ENCODE measurements at regions not wholly inside any gene's neighbourhood (a gene's known extent, or its start where the extent isn't known, plus 50 kb on each side); places are given as distances from the start of the nearest gene placed in this dataset.

DNA sequence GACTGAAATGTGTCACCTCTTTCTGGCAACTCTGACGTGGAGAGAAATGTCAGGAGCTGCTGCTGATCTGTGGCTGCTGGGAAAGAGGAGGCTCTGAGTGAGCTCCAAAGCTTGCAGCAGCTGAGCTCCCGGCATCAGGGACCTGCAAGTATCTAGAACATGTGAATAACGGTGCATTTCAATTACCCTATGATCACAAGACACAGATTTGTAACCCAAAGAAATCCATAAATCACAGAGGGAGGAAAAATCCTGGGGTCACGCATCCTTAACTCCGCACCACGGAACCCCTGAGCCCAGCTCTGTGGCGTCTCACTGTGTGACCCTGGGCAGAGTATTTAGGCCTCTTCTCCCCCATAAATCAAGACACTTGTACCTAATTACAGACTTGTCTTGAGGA is 139.8 kb downstream of the IRX2 start:
- Mint-ChIP-seq H3K9me3 (peaks cover 6% of the 10 kb centered on the region), H3K27me3 (ENCODE audit: insufficient read depth, low read depth) (peaks cover 7% of the 10 kb centered on the region), H3K36me3 (no peaks in the 10 kb centered on the region), H3K27ac (peak overlapping the region; percentile 47), H3K4me1 (peaks cover 23% of the 10 kb centered on the region), H3K4me3 (no peak overlapping the region)
- Histone ChIP-seq H3K4me2 (no peak overlapping the region), H2AFZ (replicated peaks) (no peak overlapping the region), H3K4me1 (no peaks in the 10 kb centered on the region), H3K27me3 (no peaks in the 10 kb centered on the region), H3K9ac (no peak overlapping the region), H3F3A (ENCODE audit: low read depth) (no peaks in the 10 kb centered on the region), H3K27ac (no peak overlapping the region), H4K20me1 (ENCODE audit: low read depth) (no peaks in the 10 kb centered on the region), H3K9me3 (ENCODE audit: low read depth) (no peaks in the 10 kb centered on the region), H3K4me3 (no peak overlapping the region), H3K36me3 (no peaks in the 10 kb centered on the region), H3K79me2 (ENCODE audit: low read depth) (no peaks in the 10 kb centered on the region)
- no peak for DNase-seq (ENCODE audit: low spot score)
- no peak for TF ChIP-seq EZH2 (IDR thresholded peaks at IDR 0.05)
- no peak for TF ChIP-seq CTCF (IDR thresholded peaks at IDR 0.05)

GRCh38 chr5:2610986-2611385 is 140.5 kb downstream of the IRX2 start:
- no peak overlapping the region for H3K27ac Mint-ChIP-seq
- no peaks in the 10 kb centered on the region for H3K36me3 Mint-ChIP-seq
- no peak for DNase-seq (ENCODE audit: low spot score)
- TF ChIP-seq EZH2 (IDR thresholded peaks at IDR 0.05) (no peak), EZH2phosphoT487 (IDR thresholded peaks at IDR 0.05) (no peak), CTCF (IDR thresholded peaks at IDR 0.05) (no peak)
- Histone ChIP-seq H3F3A (ENCODE audit: low read depth) (no peaks in the 10 kb centered on the region), H3K9ac (no peak overlapping the region), H4K20me1 (ENCODE audit: low read depth) (no peaks in the 10 kb centered on the region), H3K79me2 (ENCODE audit: low read depth) (no peaks in the 10 kb centered on the region), H3K27ac (no peak overlapping the region), H3K4me2 (no peak overlapping the region), H3K9me3 (ENCODE audit: low read depth) (no peaks in the 10 kb centered on the region), H3K4me3 (no peak overlapping the region), H3K4me1 (no peaks in the 10 kb centered on the region), H2AFZ (replicated peaks) (no peak overlapping the region), H3K27me3 (no peaks in the 10 kb centered on the region), H3K36me3 (no peaks in the 10 kb centered on the region)
- peaks cover 6% of the 10 kb centered on the region for H3K9me3 Mint-ChIP-seq
- no peak overlapping the region for H3K4me3 Mint-ChIP-seq
- peaks cover 23% of the 10 kb centered on the region for H3K4me1 Mint-ChIP-seq
- peaks cover 7% of the 10 kb centered on the region for H3K27me3 Mint-ChIP-seq (ENCODE audit: insufficient read depth, low read depth)

DNA sequence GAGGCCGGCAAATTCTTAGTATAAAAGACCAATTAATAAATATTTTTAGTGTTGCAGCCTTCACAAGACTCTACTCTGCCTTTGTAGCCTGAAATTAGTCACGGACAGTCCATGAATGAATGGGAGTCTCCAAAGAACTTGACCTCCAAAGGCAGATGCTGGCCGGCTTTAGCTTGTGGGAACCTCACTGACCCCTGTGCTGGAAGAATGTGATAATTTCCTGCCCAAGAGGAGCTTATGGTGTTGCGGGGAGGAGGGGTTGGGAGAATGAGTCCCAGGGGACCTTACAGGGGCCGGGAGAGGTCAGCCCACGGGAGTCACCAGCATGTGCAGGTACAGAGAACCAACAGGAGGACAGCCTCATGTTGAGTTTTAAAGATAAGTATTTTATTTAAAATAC is 143.1 kb downstream of the IRX2 start:
- Histone ChIP-seq H3F3A (ENCODE audit: low read depth) (no peaks in the 10 kb centered on the region), H3K4me2 (no peak overlapping the region), H3K79me2 (ENCODE audit: low read depth) (no peaks in the 10 kb centered on the region), H3K36me3 (no peaks in the 10 kb centered on the region), H3K9me3 (ENCODE audit: low read depth) (no peaks in the 10 kb centered on the region), H3K4me1 (no peaks in the 10 kb centered on the region), H3K27ac (no peak overlapping the region), H3K9ac (no peak overlapping the region), H4K20me1 (ENCODE audit: low read depth) (no peaks in the 10 kb centered on the region), H3K27me3 (no peaks in the 10 kb centered on the region), H2AFZ (replicated peaks) (no peak overlapping the region), H3K4me3 (no peak overlapping the region)
- peaks cover 23% of the 10 kb centered on the region for H3K4me1 Mint-ChIP-seq
- H3K9me3 Mint-ChIP-seq = peaks cover 3% of the 10 kb centered on the region
- H3K36me3 Mint-ChIP-seq = no peaks in the 10 kb centered on the region
- no peak for DNase-seq (ENCODE audit: low spot score)
- H3K27me3 Mint-ChIP-seq (ENCODE audit: insufficient read depth, low read depth) = peaks cover 7% of the 10 kb centered on the region
- no peak overlapping the region for H3K4me3 Mint-ChIP-seq
- TF ChIP-seq EZH2 (IDR thresholded peaks at IDR 0.05) (no peak), EZH2phosphoT487 (IDR thresholded peaks at IDR 0.05) (no peak), CTCF (IDR thresholded peaks at IDR 0.05) (no peak)
- H3K27ac Mint-ChIP-seq = peak overlapping the region; percentile 82

DNA sequence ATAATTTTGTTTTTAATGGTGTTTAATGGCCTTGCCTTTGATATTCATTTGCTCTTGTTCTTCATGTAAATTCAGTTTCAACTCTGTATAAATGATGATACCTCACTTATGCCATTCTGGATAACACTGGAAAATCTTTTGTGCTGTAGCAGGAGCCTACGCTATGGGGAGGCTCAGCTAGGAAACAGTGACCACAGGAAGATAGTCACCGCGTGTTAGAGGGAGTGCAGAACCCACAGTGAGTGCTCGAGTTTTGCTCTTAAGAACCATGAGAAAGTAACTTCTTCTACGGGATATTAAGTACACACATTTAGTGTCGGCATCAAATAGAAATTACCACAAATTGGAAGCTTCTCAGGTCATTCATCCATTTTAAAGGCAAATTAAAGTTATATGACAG is 143.9 kb downstream of the IRX2 start:
- Histone ChIP-seq H3K4me2 (no peak overlapping the region), H3K4me1 (no peaks in the 10 kb centered on the region), H3F3A (ENCODE audit: low read depth) (no peaks in the 10 kb centered on the region), H3K27me3 (no peaks in the 10 kb centered on the region), H2AFZ (replicated peaks) (no peak overlapping the region), H4K20me1 (ENCODE audit: low read depth) (no peaks in the 10 kb centered on the region), H3K9ac (no peak overlapping the region), H3K4me3 (no peak overlapping the region), H3K36me3 (no peaks in the 10 kb centered on the region), H3K9me3 (ENCODE audit: low read depth) (no peaks in the 10 kb centered on the region), H3K27ac (no peak overlapping the region), H3K79me2 (ENCODE audit: low read depth) (no peaks in the 10 kb centered on the region)
- peaks cover 26% of the 10 kb centered on the region for H3K4me1 Mint-ChIP-seq
- peak overlapping the region; percentile 61 for H3K27ac Mint-ChIP-seq
- peaks cover 7% of the 10 kb centered on the region for H3K27me3 Mint-ChIP-seq (ENCODE audit: insufficient read depth, low read depth)
- H3K9me3 Mint-ChIP-seq = peaks cover 3% of the 10 kb centered on the region
- H3K4me3 Mint-ChIP-seq = no peak overlapping the region
- TF ChIP-seq EZH2phosphoT487 (IDR thresholded peaks at IDR 0.05) = no peak
- no peak for TF ChIP-seq CTCF (IDR thresholded peaks at IDR 0.05)
- no peak for TF ChIP-seq EZH2 (IDR thresholded peaks at IDR 0.05)
- DNase-seq (ENCODE audit: low spot score) = no peak
- H3K36me3 Mint-ChIP-seq = no peaks in the 10 kb centered on the region

All from neural progenitor cell (in vitro differentiated cells).